Gastrocnemius medialis (tissue), 4 donors: ENCODE measurements at regions not wholly inside any gene's neighbourhood (a gene's known extent, or its start where the extent isn't known, plus 50 kb on each side); places are given as distances from the start of the nearest gene placed in this dataset.
A peak's percentile ranks its signal among the peaks of the same experiment; 100 is the strongest.

Source experiments
- ATAC-seq, 2 donors: fragments of 150-250 bp; one replicate each; pipeline ENCODE4 v1.9.1; 2016
- DNase-seq, 2 donors: peaks; one replicate each; pipeline ENCODE4 v3.0.0-alpha.2; 2019
- H3K27ac ChIP-seq, 4 donors: fragments of 200-600 bp; sonication (generic); 1 replicate in 1 of 4; 2 replicates in 3 of 4; pipeline ENCODE4 v1.5.1; 2016 to 2018; ENCODE audit warnings: mild to moderate bottlenecking in 2 of 4, moderate library complexity in 1 of 4
- H3K27me3 ChIP-seq, 3 donors: fragments of 200-600 bp; sonication (generic) in 2 of 3; 1 replicate in 1 of 3; 2 replicates in 2 of 3; pipeline versions ENCODE4 v1.5.1 to v1.6.0; 2016 to 2019; ENCODE audit warnings: mild to moderate bottlenecking in 1 of 3, moderate library complexity in 1 of 3
- H3K36me3 ChIP-seq, 2 donors: fragments of 200-600 bp; sonication (generic) in 1 of 2; one replicate each; pipeline ENCODE4 v1.5.1; 2017 to 2018
- H3K4me1 ChIP-seq, 2 donors: fragments of 200-600 bp; sonication (generic) in 1 of 2; one replicate each; pipeline ENCODE4 v1.5.1; 2016 to 2017; ENCODE audit warnings: mild to moderate bottlenecking in 2 of 2
- H3K4me3 ChIP-seq, 4 donors: fragments of 200-600 bp; sonication (generic) in 3 of 4; 1 replicate in 1 of 4; 2 replicates in 3 of 4; pipeline ENCODE4 v1.5.1; 2016 to 2019; ENCODE audit warnings: mild to moderate bottlenecking in 2 of 4
- H3K9me3 ChIP-seq, 3 donors: fragments of 200-600 bp; sonication (generic) in 2 of 3; 1 replicate in 1 of 3; 2 replicates in 2 of 3; pipeline ENCODE4 v1.5.1; 2016 to 2019
- CTCF ChIP-seq, 5 experiments: fragments of 450-650 bp in 3 of 5; fragments of 200-600 bp in 2 of 5; sonication (generic) in 2 of 5; IDR thresholded peaks in 4 of 5; conservative IDR thresholded peaks in 1 of 5; 1 replicate in 4 of 5; 2 replicates in 1 of 5; pipeline ENCODE4 v1.5.1; 2016 to 2019; ENCODE audit warnings: antibody characterized with exemption in 5 of 5, mild to moderate bottlenecking in 3 of 5, moderate library complexity in 3 of 5
- POLR2A ChIP-seq, 2 donors: fragments of 450-650 bp; IDR thresholded peaks; one replicate each; pipeline ENCODE4 v1.6.1; 2017; ENCODE audit warnings: antibody characterized with exemption in 2 of 2, mild to moderate bottlenecking in 2 of 2, moderate library complexity in 2 of 2
- in situ Hi-C, 4 donors: fragments of 200-750 bp; cut with MboI; loops; one replicate each; pipeline versions ENCODE4 v1.15.0 to v1.8.0; 2017; ENCODE audit warnings: low sequenced_read_pairs in 4 of 4
- intact Hi-C: fragments of 100-400 bp; cut with DNase I; formaldehyde crosslinking; loops from one replicate; pipeline ENCODE4 v1.15.1; 2023; ENCODE audit warnings: low total_unique reads

GRCh38 chr10:28971255-28971654 lies 293.9 kb downstream of the BAMBI start:
- TF ChIP-seq CTCF (IDR thresholded peaks at IDR 0.05 in 4 of 5, conservative IDR thresholded peaks at IDR 0.05 in 1 of 5): no peak
- TF ChIP-seq POLR2A (IDR thresholded peaks at IDR 0.05): no peak
- no peaks in the 10 kb centered on the region for H3K36me3 ChIP-seq
- H3K27me3 ChIP-seq: no peaks in the 10 kb centered on the region
- intact Hi-C loops: no loop called here
- ATAC-seq (no peak), DNase-seq (no peak)
- no peak overlapping the region for H3K4me3 ChIP-seq
- H3K9me3 ChIP-seq: no peaks in the 10 kb centered on the region
- in situ Hi-C loops: no loop called here
- no peak overlapping the region for H3K27ac ChIP-seq
- peaks cover 0 to 1% of the 10 kb centered on the region in 2 donors for H3K4me1 ChIP-seq

DNA sequence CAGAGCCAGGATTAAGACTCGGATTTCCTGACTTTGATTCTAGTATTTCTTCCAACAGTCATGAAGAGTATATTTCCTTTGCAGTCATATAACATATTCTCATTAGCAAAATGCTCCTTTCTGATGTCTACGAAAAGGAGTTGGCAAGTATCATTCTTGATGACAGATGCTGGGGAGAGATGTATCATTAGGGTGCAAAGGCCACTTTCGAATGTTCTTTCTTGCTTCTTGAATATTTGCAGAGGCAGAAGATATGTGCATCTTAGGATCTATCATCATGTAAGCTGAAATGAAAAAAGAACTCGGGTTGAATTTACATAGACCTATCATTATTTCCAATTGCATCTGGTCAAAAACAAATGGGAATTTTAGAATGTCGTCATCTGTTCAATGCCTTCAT lies 294.4 kb downstream of the BAMBI start:
- intact Hi-C loops: no loop called here

GRCh38 chr10:28973309-28973972 lies 296.1 kb downstream of the BAMBI start:
- Histone ChIP-seq H3K4me1 (peaks cover 0 to 3% of the 10 kb centered on the region in 2 donors), H3K9me3 (no peaks in the 10 kb centered on the region), H3K27ac (no peak overlapping the region), H3K27me3 (no peaks in the 10 kb centered on the region), H3K36me3 (no peaks in the 10 kb centered on the region), H3K4me3 (no peak overlapping the region)
- TF ChIP-seq POLR2A (IDR thresholded peaks at IDR 0.05) (no peak), CTCF (IDR thresholded peaks at IDR 0.05 in 4 of 5, conservative IDR thresholded peaks at IDR 0.05 in 1 of 5) (no peak)
- ATAC-seq (no peak), DNase-seq (no peak)
- intact Hi-C loops (no loop called here), in situ Hi-C loops (no loop called here)

More for the DNA sequence above, 294.4 kb downstream of the BAMBI start:
- no peaks in the 10 kb centered on the region for H3K9me3 ChIP-seq
- ATAC-seq: no peak
- H3K27ac ChIP-seq: no peak overlapping the region
- TF ChIP-seq CTCF (IDR thresholded peaks at IDR 0.05 in 4 of 5, conservative IDR thresholded peaks at IDR 0.05 in 1 of 5) (no peak), POLR2A (IDR thresholded peaks at IDR 0.05) (no peak)
- no peak overlapping the region for H3K4me3 ChIP-seq
- no peaks in the 10 kb centered on the region for H3K27me3 ChIP-seq
- H3K4me1 ChIP-seq: peaks cover 0 to 3% of the 10 kb centered on the region in 2 donors
- in situ Hi-C loops: no loop called here
- no peak for DNase-seq
- H3K36me3 ChIP-seq: no peaks in the 10 kb centered on the region

DNA sequence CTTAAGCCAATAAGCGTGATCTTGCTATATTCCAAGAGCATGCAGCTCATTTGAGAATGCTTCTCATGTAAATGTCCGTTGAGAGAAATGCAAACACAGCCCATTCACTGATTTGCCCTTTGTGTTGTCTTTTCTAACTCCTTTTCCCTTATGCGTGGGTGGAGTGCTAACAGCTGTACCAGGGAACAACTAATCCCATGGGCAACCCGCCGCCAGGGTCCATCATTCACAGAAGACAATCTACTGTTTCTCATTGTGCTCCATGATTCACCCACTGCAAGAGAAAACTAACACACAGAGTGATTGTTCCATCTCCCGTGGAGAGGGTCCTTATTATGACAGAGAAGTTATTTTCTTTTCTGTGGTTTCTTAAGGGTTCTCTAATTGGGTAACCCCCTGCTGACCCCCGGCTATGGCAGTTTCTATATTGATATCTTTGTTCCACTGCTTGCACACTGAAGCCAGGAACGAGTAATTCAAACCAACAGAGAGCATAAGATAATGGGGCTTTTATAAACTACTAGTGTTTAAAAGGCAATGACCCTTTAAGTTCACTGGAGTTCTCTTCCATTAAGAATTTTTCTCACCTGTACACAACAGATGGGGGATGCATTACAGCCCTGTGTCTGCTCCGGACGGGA lies 298.7 kb downstream of the BAMBI start:
- peak in 1 of 2 donors; percentile 82 for ATAC-seq
- Histone ChIP-seq H3K36me3 (no peaks in the 10 kb centered on the region), H3K27me3 (no peaks in the 10 kb centered on the region), H3K4me3 (no peak overlapping the region), H3K4me1 (peaks cover 0 to 3% of the 10 kb centered on the region in 2 donors), H3K9me3 (no peaks in the 10 kb centered on the region), H3K27ac (no peak overlapping the region)
- in situ Hi-C loops (no loop called here), intact Hi-C loops (no loop called here)
- no peak for TF ChIP-seq CTCF (IDR thresholded peaks at IDR 0.05 in 4 of 5, conservative IDR thresholded peaks at IDR 0.05 in 1 of 5)
- TF ChIP-seq POLR2A (IDR thresholded peaks at IDR 0.05): no peak
- DNase-seq: peak in 1 of 2 donors; percentile 14
